ENCODE measurements at regions not wholly inside any gene's neighbourhood (a gene's known extent, or its start where the extent isn't known, plus 50 kb on each side); places are given as distances from the start of the nearest gene placed in this dataset.

DNA sequence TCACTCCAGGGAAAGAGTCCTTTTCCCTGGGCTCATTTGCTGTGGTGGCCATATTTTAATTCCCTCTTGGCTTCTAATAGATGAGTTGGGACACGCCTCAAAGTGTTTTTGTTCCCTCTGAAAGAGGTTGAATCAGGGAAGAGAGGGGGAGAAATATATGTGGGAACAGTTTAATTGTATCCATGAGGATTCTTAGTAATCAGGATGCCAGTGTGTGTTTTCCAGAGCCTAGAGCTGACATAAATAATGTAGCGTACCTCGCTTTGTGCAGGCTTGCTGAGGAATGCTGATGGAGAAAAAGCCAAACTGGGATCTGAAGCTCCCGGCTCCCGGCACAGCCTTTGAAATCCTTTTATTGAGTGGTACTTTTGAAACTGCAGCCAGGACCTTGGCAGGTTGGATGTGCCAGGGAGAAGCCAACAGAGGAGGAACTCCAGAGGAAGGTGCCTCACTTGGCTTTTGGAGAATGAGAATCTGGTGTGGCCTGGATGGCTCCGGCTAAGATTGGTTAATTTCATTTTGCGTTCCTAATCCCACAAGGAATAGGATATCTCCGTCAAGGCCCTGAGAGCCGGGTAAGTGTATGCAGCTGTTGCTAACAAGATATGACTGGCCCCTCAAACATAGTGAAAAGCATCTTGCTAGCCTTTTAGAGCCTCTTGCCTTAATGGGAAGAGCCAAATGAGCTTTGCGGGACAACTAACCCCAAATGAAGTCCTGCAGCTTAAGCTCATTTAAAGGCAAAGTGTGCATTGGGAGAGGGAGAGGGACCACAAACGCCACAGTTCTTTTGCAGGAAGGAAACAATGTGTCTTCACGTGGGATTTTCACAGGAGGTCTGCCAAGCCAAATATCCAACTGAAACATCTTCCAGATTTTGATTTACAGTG, 471.1 kb upstream of the WWC1 start:
- TF ChIP-seq, protein P1, sequence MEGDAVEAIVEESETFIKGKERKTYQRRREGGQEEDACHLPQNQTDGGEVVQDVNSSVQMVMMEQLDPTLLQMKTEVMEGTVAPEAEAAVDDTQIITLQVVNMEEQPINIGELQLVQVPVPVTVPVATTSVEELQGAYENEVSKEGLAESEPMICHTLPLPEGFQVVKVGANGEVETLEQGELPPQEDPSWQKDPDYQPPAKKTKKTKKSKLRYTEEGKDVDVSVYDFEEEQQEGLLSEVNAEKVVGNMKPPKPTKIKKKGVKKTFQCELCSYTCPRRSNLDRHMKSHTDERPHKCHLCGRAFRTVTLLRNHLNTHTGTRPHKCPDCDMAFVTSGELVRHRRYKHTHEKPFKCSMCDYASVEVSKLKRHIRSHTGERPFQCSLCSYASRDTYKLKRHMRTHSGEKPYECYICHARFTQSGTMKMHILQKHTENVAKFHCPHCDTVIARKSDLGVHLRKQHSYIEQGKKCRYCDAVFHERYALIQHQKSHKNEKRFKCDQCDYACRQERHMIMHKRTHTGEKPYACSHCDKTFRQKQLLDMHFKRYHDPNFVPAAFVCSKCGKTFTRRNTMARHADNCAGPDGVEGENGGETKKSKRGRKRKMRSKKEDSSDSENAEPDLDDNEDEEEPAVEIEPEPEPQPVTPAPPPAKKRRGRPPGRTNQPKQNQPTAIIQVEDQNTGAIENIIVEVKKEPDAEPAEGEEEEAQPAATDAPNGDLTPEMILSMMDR (IDR thresholded peaks at IDR 0.05; ENCODE audit: poor library complexity, severe bottlenecking) = no peak
- TF ChIP-seq, protein P2, sequence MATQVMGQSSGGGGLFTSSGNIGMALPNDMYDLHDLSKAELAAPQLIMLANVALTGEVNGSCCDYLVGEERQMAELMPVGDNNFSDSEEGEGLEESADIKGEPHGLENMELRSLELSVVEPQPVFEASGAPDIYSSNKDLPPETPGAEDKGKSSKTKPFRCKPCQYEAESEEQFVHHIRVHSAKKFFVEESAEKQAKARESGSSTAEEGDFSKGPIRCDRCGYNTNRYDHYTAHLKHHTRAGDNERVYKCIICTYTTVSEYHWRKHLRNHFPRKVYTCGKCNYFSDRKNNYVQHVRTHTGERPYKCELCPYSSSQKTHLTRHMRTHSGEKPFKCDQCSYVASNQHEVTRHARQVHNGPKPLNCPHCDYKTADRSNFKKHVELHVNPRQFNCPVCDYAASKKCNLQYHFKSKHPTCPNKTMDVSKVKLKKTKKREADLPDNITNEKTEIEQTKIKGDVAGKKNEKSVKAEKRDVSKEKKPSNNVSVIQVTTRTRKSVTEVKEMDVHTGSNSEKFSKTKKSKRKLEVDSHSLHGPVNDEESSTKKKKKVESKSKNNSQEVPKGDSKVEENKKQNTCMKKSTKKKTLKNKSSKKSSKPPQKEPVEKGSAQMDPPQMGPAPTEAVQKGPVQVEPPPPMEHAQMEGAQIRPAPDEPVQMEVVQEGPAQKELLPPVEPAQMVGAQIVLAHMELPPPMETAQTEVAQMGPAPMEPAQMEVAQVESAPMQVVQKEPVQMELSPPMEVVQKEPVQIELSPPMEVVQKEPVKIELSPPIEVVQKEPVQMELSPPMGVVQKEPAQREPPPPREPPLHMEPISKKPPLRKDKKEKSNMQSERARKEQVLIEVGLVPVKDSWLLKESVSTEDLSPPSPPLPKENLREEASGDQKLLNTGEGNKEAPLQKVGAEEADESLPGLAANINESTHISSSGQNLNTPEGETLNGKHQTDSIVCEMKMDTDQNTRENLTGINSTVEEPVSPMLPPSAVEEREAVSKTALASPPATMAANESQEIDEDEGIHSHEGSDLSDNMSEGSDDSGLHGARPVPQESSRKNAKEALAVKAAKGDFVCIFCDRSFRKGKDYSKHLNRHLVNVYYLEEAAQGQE (IDR thresholded peaks at IDR 0.05; ENCODE audit: borderline replicate concordance) = no peak
- TF ChIP-seq TAF1 (IDR thresholded peaks at IDR 0.05; ENCODE audit: low read depth) = no peak
- TF ChIP-seq POLR2AphosphoS5 (IDR thresholded peaks at IDR 0.05) = no peak
